Transverse colon (tissue), 4 donors: ENCODE measurements at regions not wholly inside any gene's neighbourhood (a gene's known extent, or its start where the extent isn't known, plus 50 kb on each side); places are given as distances from the start of the nearest gene placed in this dataset.

Experiments
- DNase-seq: peaks from one replicate; pipeline ENCODE4 v3.0.0-alpha.2; 2019
- H3K27ac ChIP-seq, 4 donors: fragments of 200-600 bp; sonication (generic); 2 replicates each; pipeline ENCODE4 v1.5.1; 2016 to 2018; ENCODE audit warnings: inconsistent platforms in 4 of 4
- H3K27me3 ChIP-seq: fragments of 200-600 bp; sonication (generic); 2 replicates; pipeline ENCODE4 v1.5.1; 2017; ENCODE audit warnings: inconsistent platforms
- H3K36me3 ChIP-seq, 4 donors: fragments of 200-600 bp; sonication (generic); 2 replicates each; pipeline ENCODE4 v1.5.1; 2017 to 2019; ENCODE audit warnings: inconsistent platforms in 4 of 4
- H3K4me1 ChIP-seq, 4 donors: fragments of 200-600 bp; sonication (generic); 2 replicates each; pipeline ENCODE4 v1.5.1; 2017 to 2020; ENCODE audit warnings: inconsistent platforms in 4 of 4
- H3K4me3 ChIP-seq, 4 donors: fragments of 200-600 bp; sonication (generic); 1 replicate in 1 of 4; 2 replicates in 3 of 4; pipeline versions ENCODE4 v1.5.1 to v1.6.1; 2017 to 2019; ENCODE audit warnings: inconsistent platforms in 4 of 4
- H3K9me3 ChIP-seq, 2 donors: fragments of 200-600 bp; sonication (generic); 2 replicates each; pipeline ENCODE4 v1.5.1; 2017 to 2019; ENCODE audit warnings: inconsistent platforms in 2 of 2
- EP300 ChIP-seq: sonication (generic); formaldehyde crosslinking; IDR thresholded peaks from one replicate; pipeline ENCODE4 v1.6.1; 2017; ENCODE audit warnings: antibody characterized with exemption, low read depth
- POLR2A ChIP-seq: fragments of 450-650 bp; IDR thresholded peaks from one replicate; pipeline ENCODE4 v1.6.1; 2016; ENCODE audit warnings: antibody characterized with exemption, mild to moderate bottlenecking, moderate library complexity
- POLR2AphosphoS5 ChIP-seq, 3 donors: sonication (generic); formaldehyde crosslinking; IDR thresholded peaks; one replicate each; pipeline ENCODE4 v1.6.1; 2016; ENCODE audit warnings: antibody characterized with exemption in 3 of 3
- WGBS, 2 donors: methylation state at CpG; one replicate each; pipeline ENCODE4 v1.1.5; 2018; ENCODE audit warnings: low coverage in 1 of 2; 5-methylcytosine and 5-hydroxymethylcytosine counted together
- in situ Hi-C, 4 donors: fragments of 200-750 bp; cut with MboI; loops; one replicate each; pipeline versions ENCODE4 v1.15.0 to v1.15.1; 2017; ENCODE audit warnings: low sequenced_read_pairs in 3 of 4, low pct_ligation_motif_present in 1 of 4, low pct_unique_long_range_greater_than_20kb in 1 of 4
- intact Hi-C: fragments of 100-400 bp; cut with DNase I; formaldehyde crosslinking; loops from one replicate; pipeline ENCODE4 v1.15.1; 2023; ENCODE audit warnings: low total_unique reads
- TF ChIP-seq, protein P1 (sequence below), 5 experiments: fragments of 200-600 bp in 3 of 5; fragments of 450-650 bp in 2 of 5; sonication (generic) in 3 of 5; IDR thresholded peaks; 1 replicate in 2 of 5; 2 replicates in 3 of 5; pipeline ENCODE4 v1.5.1; 2016 to 2017; ENCODE audit warnings: antibody characterized with exemption in 5 of 5, inconsistent platforms in 3 of 5, mild to moderate bottlenecking in 2 of 5, moderate library complexity in 1 of 5

GRCh38 chr14:101229666-101230065, 326.1 kb upstream of the RTL1 start:
- intact Hi-C loops (loop anchor here (10.0 kb wide), 1 partner anchor 375 kb away; no protein-coding TSS in a partner anchor), in situ Hi-C loops (loop anchor here in 1 of 4 donors (25.0 kb wide), 1 partner anchor 367 kb away; no protein-coding TSS in a partner anchor)
- Histone ChIP-seq H3K9me3 (no peaks in the 10 kb centered on the region), H3K4me1 (peaks cover 0 to 4% (median 0%) of the 10 kb centered on the region in 4 donors), H3K27me3 (no peaks in the 10 kb centered on the region), H3K27ac (no peak overlapping the region), H3K4me3 (no peak overlapping the region), H3K36me3 (no peaks in the 10 kb centered on the region)
- 50 to 56% methylated on average over 4 to 11 of the region's 27 CpGs for WGBS, 2 donors
- no peak for DNase-seq
- no peak for TF ChIP-seq POLR2A
- TF ChIP-seq POLR2AphosphoS5 (IDR thresholded peaks at IDR 0.05) = no peak
- TF ChIP-seq, protein P1, sequence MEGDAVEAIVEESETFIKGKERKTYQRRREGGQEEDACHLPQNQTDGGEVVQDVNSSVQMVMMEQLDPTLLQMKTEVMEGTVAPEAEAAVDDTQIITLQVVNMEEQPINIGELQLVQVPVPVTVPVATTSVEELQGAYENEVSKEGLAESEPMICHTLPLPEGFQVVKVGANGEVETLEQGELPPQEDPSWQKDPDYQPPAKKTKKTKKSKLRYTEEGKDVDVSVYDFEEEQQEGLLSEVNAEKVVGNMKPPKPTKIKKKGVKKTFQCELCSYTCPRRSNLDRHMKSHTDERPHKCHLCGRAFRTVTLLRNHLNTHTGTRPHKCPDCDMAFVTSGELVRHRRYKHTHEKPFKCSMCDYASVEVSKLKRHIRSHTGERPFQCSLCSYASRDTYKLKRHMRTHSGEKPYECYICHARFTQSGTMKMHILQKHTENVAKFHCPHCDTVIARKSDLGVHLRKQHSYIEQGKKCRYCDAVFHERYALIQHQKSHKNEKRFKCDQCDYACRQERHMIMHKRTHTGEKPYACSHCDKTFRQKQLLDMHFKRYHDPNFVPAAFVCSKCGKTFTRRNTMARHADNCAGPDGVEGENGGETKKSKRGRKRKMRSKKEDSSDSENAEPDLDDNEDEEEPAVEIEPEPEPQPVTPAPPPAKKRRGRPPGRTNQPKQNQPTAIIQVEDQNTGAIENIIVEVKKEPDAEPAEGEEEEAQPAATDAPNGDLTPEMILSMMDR (IDR thresholded peaks at IDR 0.05) = no peak
- no peak for TF ChIP-seq EP300

DNA sequence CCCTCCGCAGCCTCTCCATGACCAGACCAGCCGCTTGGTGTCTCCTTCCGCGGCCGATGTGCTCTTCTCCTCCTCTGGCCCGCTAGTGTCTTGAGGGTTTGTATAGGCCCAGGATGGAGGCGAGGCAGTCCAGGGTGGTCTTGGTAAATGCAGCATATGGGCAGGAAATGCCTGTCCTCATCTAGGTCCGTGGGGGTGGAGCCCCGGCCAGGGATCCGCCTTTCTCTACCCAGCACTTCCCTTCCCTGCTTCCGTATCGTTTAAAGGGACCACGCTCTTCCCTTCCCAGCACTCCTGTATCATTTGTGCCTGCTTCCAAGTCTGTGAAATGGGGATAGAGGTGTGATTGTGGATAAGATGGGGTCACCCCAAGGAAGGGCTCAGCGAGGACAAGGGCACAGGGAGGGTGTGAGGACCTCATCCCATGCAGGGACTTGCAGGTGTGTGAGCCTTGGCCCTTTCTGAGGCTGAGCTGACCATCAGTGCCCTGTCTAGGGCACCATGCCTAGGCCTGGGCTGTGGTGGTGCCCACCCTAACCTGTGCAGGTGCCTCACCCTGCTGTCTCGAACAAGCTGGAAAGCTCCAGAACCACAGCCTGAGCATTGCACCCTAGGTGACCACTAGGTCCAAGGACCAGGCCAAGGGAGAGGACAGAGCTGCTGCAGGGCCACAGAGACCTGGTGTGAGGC, 326.8 kb upstream of the RTL1 start:
- H3K4me1 ChIP-seq = peaks cover 0 to 4% (median 0%) of the 10 kb centered on the region in 4 donors
- intact Hi-C loops (loop anchor here (10.0 kb wide), 1 partner anchor 376 kb away; no protein-coding TSS in a partner anchor), in situ Hi-C loops (loop anchor here in 1 of 4 donors (25.0 kb wide), 1 partner anchor 368 kb away; no protein-coding TSS in a partner anchor)
- TF ChIP-seq POLR2A (no peak), POLR2AphosphoS5 (IDR thresholded peaks at IDR 0.05) (no peak), EP300 (no peak)
- TF ChIP-seq, protein P1 (IDR thresholded peaks at IDR 0.05) = no peak
- no peaks in the 10 kb centered on the region for H3K9me3 ChIP-seq
- peak overlapping the region in 1 of 4 donors; percentile 24 for H3K4me3 ChIP-seq
- WGBS, 2 donors = 83% methylated on average over 13 of the region's 15 CpGs; no CpG with 5 or more reads in 1 of the 2 donors
- no peaks in the 10 kb centered on the region for H3K36me3 ChIP-seq
- H3K27me3 ChIP-seq = no peaks in the 10 kb centered on the region
- no peak for DNase-seq
- H3K27ac ChIP-seq = no peak overlapping the region

DNA sequence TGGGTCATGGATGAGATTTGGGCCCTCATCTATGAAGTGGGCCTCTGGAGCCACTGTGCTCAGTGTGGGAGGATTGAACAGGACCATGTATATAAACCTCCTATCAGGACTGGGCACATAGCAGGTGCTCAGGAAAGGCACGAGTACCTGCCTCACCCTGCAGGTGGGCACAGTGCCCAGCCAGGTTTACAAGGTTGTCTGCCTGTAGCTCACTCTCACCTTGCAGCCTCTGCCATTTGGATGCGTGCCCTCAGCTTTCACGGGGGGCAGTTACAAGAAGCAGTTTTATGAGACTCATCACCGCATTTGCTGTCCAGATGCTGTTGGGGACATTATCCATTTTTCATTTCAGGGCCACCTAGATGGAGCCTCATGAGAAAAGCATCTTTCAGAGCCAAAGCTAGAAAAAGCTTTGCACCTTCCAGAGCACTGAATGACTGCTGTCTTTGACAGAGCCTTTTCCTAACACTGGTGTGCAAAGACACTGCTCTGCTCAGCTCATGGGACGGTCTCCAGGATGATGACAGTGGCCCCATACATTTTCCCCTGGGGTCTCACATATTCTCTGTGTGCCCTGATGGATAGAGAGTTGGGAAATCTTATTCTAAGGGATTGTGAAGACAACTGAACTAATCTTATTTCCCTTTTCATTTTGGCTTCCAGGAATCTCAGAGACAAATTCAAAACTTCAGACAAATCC, 327.5 kb upstream of the RTL1 start:
- no peak for DNase-seq
- intact Hi-C loops (loop anchor here (10.0 kb wide), 1 partner anchor 376 kb away; no protein-coding TSS in a partner anchor), in situ Hi-C loops (loop anchor here in 1 of 4 donors (25.0 kb wide), 1 partner anchor 369 kb away; no protein-coding TSS in a partner anchor)
- H3K27ac ChIP-seq = no peak overlapping the region
- 40 to 59% methylated on average over 1 to 5 of the region's 5 CpGs for WGBS, 2 donors
- no peak for TF ChIP-seq POLR2A
- TF ChIP-seq EP300 = no peak
- no peak for TF ChIP-seq POLR2AphosphoS5 (IDR thresholded peaks at IDR 0.05)
- H3K27me3 ChIP-seq = no peaks in the 10 kb centered on the region
- H3K36me3 ChIP-seq = no peaks in the 10 kb centered on the region
- no peaks in the 10 kb centered on the region for H3K9me3 ChIP-seq
- no peak overlapping the region for H3K4me3 ChIP-seq
- peaks cover 0 to 4% (median 0%) of the 10 kb centered on the region in 4 donors for H3K4me1 ChIP-seq

DNA sequence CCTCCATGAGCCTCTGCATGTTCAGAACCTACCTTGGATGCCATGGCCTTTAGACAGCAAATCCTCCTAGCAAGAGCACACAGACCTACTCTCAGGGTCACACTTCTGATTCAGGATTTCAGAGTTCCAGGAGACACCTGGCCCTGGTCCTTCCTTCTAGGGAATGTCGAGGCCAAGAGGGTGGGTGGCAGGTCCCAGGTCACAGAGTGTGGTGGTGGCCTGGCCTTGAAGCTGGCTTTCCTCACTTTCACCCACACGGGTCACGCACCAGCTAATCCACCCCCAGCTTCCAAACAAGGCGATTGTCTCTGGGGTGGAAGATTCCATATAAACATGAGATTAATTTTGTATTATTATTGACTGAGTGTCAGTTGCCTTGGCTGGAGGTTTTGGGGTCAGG, 328.3 kb upstream of the RTL1 start:
- Histone ChIP-seq H3K9me3 (no peaks in the 10 kb centered on the region), H3K36me3 (no peaks in the 10 kb centered on the region), H3K27ac (no peak overlapping the region), H3K4me1 (no peaks in the 10 kb centered on the region), H3K27me3 (no peaks in the 10 kb centered on the region), H3K4me3 (no peak overlapping the region)
- 72% methylated on average over 4 of the region's 4 CpGs; no CpG with 5 or more reads in 1 of the 2 donors for WGBS, 2 donors
- in situ Hi-C loops = loop anchor here in 1 of 4 donors (25.0 kb wide), 1 partner anchor 370 kb away; no protein-coding TSS in a partner anchor
- DNase-seq = no peak
- intact Hi-C loops = loop anchor here (10.0 kb wide), 1 partner anchor 377 kb away; no protein-coding TSS in a partner anchor
- no peak for TF ChIP-seq EP300
- TF ChIP-seq POLR2AphosphoS5 (IDR thresholded peaks at IDR 0.05) = no peak
- TF ChIP-seq, protein P1 (IDR thresholded peaks at IDR 0.05) = no peak
- no peak for TF ChIP-seq POLR2A
